HL-60/S4 (cell line): ENCODE measurements at regions not wholly inside any gene's neighbourhood (a gene's known extent, or its start where the extent isn't known, plus 50 kb on each side); places are given as distances from the start of the nearest gene placed in this dataset.
"Not testable (repeated sequence)": the region's sequence is repeated elsewhere in the genome, so short reads cannot be mapped to it uniquely, and the experiment has no call there.

Source experiments
- in situ Hi-C: fragments of 300-500 bp; cut with MboI; formaldehyde crosslinking; loops from 2 replicates; pipeline ENCODE4 v1.14.3; 2022; ENCODE audit warnings: low sequenced_read_pairs

GRCh38 chr2:150681120-150681804 lies 193.8 kb upstream of the RND3 start:
- in situ Hi-C loops: no loop called here

GRCh38 chr2:150679456-150680120 lies 192.1 kb upstream of the RND3 start:
- in situ Hi-C loops: no loop called here

- in situ Hi-C loops: no loop called here
These were observed 190.1 kb upstream of the RND3 start for GRCh38 chr2:150677551-150677950.

GRCh38 chr2:150676747-150677383 lies 189.4 kb upstream of the RND3 start:
- in situ Hi-C loops: no loop called here

GRCh38 chr2:150675807-150676206 lies 188.3 kb upstream of the RND3 start:
- in situ Hi-C loops: no loop called here

- in situ Hi-C loops: no loop called here
These were observed 186.8 kb upstream of the RND3 start for GRCh38 chr2:150674283-150674682.

GRCh38 chr2:150672311-150672710 lies 184.8 kb upstream of the RND3 start:
- in situ Hi-C loops: no loop called here

- in situ Hi-C loops: no loop called here
These were observed 182.0 kb upstream of the RND3 start for GRCh38 chr2:150669492-150669891.

- in situ Hi-C loops: not testable (repeated sequence)
These were observed 179.6 kb upstream of the RND3 start for GRCh38 chr2:150667039-150667438.

GRCh38 chr2:150663143-150663542 lies 175.7 kb upstream of the RND3 start:
- in situ Hi-C loops: no loop called here

- in situ Hi-C loops: no loop called here
These were observed 168.5 kb upstream of the RND3 start for GRCh38 chr2:150656002-150656401.

GRCh38 chr2:150653351-150653750 lies 165.9 kb upstream of the RND3 start:
- in situ Hi-C loops: no loop called here

- in situ Hi-C loops: no loop called here
These were observed 160.5 kb upstream of the RND3 start for GRCh38 chr2:150647943-150648342.

GRCh38 chr2:150646746-150647145 lies 159.3 kb upstream of the RND3 start:
- in situ Hi-C loops: no loop called here

GRCh38 chr2:150644298-150645067 lies 157.0 kb upstream of the RND3 start:
- in situ Hi-C loops: no loop called here

GRCh38 chr2:150643114-150643725 lies 155.8 kb upstream of the RND3 start:
- in situ Hi-C loops: no loop called here

- in situ Hi-C loops: no loop called here
These were observed 152.6 kb upstream of the RND3 start for GRCh38 chr2:150640039-150640438.

GRCh38 chr2:150639383-150639782 lies 151.9 kb upstream of the RND3 start:
- in situ Hi-C loops: no loop called here

GRCh38 chr2:150631236-150631821 lies 143.9 kb upstream of the RND3 start:
- in situ Hi-C loops: no loop called here

- in situ Hi-C loops: no loop called here
These were observed 143.2 kb upstream of the RND3 start for GRCh38 chr2:150630587-150631235.
